HL-60/S4 treated with phorbol 12-myristate 13-acetate at 8.2 ng/mL for 4 days and 3 days (cell line): ENCODE measurements at regions not wholly inside any gene's neighbourhood (a gene's known extent, or its start where the extent isn't known, plus 50 kb on each side); places are given as distances from the start of the nearest gene placed in this dataset.

ENCODE experiments used
- in situ Hi-C: fragments of 300-500 bp; cut with MboI; formaldehyde crosslinking; loops from 2 replicates; pipeline ENCODE4 v1.15.0; 2022; ENCODE audit warnings: low sequenced_read_pairs

DNA sequence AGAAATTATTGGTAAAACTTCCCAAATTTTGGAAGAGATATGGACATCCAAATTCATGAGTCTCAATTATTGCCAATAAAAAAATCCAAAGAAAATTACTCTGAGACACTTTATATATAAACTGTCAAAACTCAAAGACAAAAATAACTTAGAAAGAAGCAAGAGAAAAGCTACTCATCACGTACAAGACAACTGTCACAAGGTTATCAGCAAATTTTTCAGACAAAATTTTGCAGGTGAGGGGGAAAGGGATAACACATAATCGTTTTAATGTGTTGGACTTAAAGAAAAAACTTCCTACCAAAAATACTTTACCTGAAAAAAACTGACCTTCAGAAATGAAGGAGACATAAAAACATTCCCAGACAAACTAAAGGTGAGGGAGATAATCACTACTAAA is 272.5 kb downstream of the THBS2 start:
- in situ Hi-C loops: no loop called here

DNA sequence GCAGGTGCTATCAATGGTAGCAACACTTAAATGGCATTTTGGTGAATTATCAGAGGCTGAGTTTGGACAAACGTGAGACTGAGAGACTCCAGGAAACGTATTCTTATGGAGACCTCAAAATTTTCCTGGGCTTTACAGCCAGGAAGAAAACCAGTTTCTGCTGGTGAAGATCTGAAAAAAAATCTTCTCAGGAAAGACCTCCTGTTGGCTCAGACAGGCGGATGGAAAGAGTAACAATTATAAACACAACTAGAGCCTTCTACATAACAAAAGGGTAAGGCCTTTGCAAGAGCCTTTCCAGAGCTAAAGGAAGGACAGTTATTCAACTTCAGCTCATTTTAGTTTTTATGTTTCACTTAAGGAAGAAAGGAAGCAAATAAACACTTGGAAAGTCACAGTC is 274.4 kb downstream of the THBS2 start:
- in situ Hi-C loops: no loop called here

DNA sequence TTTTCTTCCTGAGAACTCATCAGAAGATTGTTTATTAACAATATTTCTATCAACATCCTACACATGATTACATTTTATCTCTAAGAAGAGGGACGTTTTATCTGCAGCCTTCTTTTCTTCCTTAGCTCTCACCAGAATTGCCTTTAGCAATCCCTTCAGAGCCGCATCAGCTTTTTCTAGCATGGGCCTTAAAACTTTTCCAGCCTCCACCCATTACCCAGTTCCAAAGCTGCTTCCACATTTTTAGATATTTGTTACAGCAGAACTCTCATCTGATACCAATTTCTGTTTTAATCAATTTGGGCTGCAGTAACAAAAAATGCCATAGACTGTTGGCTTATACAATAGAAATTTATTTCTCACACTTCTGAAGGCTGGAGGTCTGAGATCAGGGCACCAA is 281.5 kb downstream of the THBS2 start:
- in situ Hi-C loops: no loop called here

DNA sequence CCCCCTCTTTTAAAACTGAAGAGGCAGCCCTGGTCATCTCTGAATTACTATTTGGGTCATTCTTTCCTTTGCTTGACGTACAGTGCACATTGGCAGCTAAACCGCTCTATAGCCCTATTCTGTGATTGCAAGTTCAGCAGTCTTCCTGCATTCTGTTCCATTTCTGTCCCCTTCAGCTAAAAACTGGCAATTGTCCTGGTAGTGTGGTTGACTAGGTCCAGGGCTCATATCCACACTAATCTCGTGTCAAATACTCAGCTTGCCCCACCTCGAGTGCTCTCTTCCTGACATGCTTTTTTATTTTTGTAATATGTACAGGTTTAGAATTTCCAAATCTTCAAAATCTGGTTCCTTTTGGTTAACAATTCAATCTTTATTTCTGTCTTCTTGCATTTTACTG is 282.1 kb downstream of the THBS2 start:
- in situ Hi-C loops: no loop called here

DNA sequence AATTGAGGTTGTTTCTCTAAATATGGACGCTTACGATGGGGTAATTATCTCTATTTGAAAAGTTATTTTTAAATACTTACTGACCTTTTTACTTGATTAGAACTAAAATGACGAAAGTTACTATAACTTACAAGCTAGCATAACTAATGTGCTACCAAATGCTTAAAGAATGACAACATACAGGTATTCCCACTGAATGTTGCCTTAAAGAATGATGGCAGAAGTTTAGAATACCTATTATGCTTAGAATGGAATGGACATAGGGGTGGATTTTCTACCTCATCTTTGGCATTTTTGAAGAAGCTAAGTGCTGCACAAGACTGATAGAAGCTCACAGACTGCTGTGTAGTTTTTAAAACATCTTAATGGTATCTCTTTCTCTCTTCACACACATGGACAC is 284.8 kb downstream of the THBS2 start:
- in situ Hi-C loops: no loop called here

DNA sequence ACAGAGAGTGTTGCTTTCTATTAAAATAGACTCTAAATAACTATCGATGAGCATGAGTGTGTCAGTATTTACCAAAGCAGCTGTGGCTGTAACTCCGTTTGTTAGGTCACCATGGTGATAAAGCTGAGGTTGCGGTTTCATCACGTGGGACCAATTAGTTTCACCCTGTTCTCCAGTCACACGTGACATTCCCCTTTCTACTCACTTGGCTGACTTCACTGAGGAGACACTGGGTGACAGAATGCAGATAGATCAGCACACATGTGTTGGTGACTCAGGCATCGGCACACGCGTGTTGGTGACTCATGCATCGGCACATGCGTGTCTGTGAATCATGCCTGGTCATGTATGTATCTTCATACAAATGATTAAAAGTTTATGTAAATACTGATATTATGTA is 285.4 kb downstream of the THBS2 start:
- in situ Hi-C loops: no loop called here

DNA sequence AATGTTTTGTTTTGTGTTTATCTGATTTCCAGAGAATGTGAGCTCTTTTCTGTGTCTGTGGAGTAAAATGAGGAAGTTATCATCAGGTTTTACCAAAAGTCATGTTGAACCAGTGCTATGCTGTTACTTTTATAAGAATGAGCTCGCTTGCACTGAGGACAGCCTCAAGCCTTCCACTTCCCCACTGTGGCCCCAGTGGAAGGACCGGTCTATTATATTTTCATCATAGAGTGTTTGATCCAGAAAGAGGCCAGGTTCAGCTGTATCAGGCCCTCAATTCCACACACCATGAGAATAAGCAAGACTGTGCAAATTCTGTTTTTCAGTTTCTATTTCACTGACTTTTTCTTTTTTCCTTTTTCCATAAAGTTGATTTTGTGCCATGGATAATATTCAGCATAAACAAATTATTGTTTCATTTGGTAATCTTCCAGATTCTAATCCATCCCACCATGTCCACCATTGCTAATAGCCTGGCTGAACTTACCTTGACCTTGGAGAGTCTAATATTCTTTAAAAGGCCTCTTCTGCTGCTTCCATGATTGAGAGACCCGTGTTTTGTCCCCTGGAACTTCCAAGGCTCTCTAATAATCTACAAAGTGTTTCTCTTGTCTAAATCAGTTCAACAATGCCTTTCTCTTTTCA is 286.2 kb downstream of the THBS2 start:
- in situ Hi-C loops: no loop called here

DNA sequence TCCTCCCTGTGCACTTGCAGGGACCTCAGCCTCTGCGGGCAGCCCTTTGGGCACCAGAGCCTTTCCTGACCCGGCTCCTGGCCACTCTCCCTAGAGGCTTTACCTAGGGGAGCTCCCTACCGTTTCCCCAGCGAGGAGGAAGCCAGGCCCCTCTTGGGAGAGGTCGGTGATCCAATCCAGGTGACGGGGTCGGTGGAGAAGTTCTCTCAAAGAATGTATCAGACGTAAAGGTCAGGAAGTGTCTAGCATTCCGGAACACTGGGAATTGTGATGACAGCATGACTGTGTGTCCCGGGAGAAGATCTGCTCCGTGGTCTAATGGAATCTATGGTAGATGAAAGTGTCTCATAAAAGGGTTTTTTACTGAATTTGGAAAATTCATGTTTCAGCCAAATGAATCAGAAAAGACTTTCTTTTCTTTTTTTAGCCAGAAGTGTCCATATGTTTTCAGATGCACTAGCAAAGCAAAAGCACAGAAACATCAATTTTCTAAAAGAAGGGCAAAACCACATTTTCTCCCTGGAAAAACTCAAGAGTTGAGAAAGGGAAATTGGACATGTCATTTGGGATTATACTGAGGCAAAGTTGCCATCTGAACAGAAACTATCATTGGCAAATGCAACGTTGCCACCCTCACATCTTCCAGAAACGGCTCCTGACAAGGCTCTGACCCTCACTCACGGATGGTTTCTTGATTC is 289.4 kb downstream of the THBS2 start:
- in situ Hi-C loops: no loop called here

DNA sequence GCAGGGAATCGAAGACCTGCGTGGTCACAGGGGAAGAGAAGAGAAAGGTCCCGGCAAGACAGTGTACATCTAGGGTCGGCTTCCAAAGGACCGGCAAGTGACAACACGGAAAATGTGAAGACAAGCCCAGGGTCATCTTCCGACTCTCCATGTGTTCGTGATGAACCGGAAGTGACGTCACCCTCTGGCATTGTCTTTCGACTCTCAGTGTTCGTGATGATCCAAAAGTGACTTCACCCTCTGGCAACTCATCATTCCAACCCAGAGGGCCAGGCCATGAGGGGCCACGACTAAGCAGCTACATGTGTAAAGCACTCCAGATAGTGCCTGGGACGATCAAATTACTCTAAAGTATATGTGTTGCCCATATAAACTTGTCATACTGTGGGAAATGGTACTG is 290.8 kb downstream of the THBS2 start:
- in situ Hi-C loops: no loop called here

DNA sequence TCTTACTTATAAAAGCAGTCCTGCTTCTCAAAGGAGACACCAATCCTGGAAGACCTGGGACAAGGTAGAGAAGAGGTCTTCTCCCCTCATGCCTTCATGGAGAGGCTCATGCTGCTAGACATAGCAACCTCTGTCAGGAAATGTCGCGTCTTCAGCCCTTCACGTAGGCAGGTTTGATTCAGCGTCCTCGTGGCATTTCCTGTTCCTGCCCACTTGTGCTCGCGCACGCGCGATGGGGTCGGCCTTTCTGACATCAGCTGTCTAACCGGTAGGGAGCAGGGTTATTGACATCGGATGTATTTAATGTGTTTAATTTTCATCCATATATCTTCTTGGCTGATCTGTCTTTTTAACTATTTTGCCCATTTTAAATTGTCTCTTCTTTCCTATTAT is 292.4 kb downstream of the THBS2 start:
- in situ Hi-C loops: no loop called here

DNA sequence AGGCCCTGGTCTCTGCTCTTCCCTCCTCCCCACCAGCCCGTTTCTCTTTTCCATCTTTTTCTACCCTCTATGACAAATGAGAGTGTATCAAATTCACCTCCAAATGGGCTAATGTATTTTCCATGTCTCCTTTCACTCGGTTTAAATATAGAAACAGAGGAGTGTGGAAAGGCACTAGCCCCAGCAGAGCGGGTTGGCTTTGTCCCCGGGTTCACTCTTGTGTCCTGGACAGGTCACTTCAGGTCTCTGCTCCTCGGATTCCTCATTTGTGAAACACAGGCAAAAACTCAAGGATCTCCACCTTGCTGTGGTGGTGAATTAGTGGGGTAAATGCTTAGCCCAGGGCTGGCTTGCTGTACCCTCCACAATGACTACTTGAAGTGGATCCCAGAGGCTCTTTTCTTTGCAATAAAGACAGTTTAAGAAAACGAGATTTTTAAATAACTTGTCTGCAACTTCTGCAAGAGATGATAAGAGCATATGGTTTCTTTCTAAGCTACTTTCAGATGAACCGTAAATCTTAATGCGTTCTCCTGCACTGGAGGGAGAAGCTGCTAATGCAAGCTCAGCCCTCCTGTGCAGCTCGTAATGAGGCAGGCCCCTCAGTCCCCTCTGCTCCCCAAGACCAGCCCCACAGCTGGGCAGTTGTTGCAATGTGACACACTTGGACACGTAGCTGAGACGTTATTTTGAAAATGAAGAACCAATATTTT is 292.9 kb downstream of the THBS2 start:
- in situ Hi-C loops: no loop called here

DNA sequence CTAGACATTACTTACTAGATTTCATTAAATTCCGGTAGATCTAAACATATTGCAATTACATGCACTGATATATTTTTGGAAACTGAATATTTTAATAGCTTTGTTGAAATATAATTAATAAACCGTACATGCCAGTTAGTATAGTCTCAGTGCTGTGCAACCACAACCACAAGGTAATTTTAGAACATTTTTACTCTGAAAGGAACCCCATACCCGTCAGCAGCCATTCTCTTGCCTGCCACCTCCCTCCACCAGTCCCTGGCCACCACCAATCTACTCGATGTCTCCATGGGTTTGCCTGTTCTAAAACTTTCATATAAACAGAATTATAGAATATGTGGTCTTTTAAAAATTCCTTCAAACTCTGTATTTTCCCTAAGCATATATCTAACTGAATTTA is 293.9 kb downstream of the THBS2 start:
- in situ Hi-C loops: no loop called here

DNA sequence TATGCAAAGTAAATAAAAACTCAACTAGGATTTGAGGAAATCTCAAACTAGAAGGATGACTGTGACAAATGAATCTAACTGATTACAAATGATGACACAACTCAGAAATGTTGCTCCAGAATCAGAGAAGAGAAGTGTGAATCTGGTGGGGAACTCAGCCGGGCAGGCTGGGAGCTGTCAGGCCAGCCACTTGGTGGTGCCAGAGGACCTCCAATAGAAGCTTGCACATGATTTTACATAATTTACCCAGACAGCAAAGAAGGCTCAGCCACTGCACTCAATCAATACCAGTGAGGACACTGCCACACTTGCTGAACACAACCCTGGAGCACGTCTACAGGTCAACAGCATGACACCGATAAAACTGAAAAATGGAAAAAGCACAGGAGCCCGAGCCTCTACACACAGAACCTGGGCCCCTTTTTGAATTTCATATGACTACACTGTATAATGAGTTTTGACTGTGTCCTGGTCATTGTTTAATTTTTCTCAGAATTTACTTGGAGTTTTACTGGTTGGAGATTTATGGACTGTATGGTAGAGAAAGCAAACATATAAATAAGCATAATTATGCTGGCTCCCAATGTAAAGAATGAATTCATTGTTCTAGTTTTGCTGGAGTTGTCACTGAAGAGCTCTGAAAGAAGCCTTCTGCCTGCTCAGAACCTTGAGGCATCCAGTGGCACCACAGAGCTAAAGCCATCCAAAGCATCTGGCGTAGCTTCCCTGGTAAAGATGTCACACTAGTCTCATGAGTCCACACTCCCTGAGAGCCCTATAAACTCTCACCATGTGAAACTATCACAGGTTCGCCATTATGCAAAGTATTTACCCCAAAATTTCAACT is 296.5 kb downstream of the THBS2 start:
- in situ Hi-C loops: no loop called here

DNA sequence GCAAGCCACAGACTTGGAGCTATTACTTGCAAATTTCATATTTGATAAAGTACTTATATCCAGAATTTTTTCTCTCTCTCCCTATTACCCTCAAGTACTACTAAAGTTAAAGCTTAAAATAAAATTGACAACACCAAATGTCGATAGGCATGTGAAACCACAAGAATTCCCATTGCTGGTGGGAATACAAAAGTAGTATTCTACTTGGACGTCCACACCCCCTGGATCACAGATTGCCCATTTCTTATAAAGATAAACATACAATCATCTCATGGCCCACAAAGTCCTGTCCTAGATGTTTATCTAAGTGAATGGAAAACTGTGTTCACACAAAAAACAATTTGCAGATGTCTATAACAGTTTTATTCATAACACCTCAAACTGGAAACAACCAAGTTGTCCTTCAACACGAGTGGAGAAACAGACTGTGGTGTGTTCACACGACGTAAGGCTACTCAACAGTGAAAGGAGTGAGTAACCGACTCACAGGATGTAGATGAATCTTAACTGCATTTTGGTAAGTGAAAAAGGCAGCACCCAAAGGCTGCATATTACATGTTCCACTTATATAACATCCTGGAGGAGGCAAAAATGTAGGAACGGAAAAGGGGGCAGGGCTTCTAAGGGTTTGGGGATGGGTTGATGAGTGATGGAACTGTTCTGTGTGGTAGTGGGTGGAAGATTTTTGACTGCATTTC is 297.4 kb downstream of the THBS2 start:
- in situ Hi-C loops: no loop called here

DNA sequence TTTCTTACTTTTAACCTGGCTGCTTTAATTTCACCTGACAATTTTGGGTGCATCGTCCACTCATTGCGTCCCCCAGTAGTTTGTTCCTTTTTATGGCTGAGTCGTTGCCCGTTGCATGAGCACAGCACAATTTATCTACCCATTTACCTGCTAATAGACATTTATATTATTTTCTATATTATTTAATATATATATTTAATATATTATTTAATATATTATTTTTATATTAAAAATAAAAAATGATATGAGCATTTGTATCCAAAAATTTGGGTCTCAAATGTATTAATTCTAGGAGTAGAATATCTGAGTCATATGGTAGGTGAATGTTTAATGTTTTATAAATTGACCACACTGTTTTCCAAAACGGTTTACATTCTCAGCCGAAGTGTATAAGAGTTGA is 300.2 kb downstream of the THBS2 start:
- in situ Hi-C loops: no loop called here

DNA sequence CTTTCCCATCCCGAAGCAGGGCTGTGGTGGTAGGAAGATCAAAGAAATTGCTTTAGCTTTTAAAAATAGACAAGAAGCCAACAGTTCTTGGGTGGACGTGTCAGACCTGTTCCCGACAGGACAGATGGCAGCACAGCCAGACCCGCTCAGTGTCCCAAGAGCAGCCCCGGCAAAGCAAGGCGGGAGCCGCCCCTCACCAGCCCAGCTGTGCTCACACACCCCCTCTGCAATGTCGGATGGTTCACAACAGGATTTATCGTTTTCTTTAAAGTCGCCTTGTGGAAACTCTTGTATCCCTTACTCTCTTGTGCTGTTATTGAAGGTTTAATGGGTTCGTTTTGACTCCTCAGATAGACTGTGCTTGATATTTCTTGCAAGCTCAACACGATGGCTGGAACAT is 302.4 kb downstream of the THBS2 start:
- in situ Hi-C loops: no loop called here

DNA sequence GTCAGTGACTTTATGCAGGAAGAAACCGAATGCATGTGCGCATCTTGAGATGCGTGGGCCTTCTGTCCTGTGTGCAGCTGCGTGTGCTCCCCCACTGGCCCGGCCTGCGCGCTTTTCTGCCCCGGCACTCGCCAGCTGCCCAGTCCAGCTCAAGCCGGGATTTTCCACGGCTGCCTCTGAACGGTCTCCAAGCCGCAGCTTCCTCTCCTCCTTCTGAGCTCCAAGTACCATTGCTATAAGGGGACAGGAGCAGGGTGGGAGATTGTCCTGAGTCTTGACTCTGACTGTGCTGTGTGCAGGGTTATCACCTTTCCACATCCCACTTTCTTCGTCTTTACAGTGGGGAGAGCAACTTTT is 302.8 kb downstream of the THBS2 start:
- in situ Hi-C loops: no loop called here

DNA sequence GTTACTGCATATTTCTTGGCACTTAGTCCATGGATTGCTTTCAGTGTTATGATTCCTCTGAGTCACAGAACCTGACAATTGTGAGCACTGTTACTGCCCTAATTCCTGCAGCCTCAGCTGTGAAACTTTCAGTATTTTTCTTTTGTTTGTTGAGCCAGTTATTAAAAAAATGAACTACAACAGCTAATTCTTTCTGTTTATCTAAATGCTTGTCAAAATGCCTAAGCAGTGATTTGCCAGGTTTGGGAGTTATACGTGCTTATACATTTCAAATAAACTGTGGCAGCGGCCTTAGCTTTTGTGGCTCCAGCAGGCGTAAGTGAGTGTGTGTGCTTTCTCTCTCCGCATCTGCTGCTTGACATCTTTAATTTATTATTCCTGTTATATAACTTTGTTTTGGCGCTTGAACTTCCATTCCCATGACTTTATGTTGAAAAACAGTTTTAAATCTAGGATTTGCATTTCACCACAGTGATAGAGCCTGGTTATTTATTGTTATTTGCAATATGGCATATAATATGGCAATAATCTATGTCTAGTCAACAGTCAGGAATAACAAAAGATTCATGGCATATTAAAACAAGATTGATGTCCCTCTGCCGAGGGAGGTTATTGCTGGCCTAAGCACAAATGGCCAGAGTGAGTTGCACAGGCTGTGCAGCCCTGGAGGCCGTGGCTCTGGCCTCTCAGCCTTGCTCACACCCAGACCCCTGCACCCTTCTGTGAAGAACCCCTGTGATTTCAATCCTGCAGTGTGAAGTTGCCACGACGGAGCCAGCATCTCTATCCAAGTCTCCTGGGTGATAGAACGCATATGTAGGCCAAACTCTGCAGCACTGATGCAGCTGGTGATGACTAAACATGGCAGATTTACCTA is 303.4 kb downstream of the THBS2 start:
- in situ Hi-C loops: no loop called here

DNA sequence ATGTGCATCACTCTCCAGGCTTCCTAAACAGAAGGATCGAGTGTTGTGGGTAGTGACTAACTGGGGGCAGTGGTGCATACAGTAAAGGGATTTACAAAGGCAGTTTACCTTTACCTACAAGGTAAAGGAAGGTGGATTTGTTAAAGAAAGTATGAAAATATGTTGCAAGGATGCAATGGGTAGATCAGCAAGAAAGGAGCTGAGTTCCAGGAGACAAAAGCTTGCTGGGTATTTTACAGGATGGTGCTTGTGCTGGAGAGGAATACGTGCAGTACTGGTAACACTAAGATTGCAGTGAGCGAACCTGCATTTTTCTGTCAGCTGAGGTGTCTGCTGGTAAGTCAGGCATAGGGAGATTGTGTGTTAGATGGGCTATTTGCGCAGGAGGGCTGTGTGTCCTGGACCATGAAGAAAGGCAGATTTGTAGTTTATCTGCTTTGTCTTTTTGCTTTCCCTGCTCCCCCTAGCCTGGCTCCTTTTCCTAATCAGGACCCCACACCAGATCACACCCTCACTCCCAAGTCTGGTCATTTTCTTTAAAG is 304.6 kb downstream of the THBS2 start:
- in situ Hi-C loops: no loop called here

DNA sequence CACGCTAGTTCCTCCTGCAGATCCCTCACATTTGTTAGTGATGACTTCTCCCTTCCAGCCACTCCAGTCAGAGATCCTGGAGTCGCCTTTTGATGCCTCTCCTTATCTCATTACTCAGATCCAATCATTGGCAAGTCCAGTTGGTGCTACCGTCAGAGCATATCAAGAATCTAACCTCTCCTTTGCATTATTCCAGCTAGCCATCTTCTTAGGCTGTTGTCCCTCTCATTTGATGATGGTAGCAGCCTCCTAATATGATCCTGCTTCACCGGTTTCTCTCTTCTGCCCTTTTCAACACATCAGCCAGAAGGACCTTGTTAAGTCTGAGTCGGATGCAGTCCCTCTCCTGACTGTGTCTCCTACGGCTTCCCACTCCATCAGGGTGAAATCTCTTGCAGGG is 305.6 kb downstream of the THBS2 start:
- in situ Hi-C loops: no loop called here
